ENCODE measurements at regions not wholly inside any gene's neighbourhood (a gene's known extent, or its start where the extent isn't known, plus 50 kb on each side); places are given as distances from the start of the nearest gene placed in this dataset.

GRCh38 chr1:200354243-200354642 is 55.6 kb downstream of the ZNF281 start:
- DNase-seq = peak; percentile 83 to 94

GRCh38 chr1:200353232-200353631 is 56.6 kb downstream of the ZNF281 start:
- DNase-seq = no peak

- DNase-seq = peak; percentile 67
Observed at GRCh38 chr1:200351826-200352549, 57.8 kb downstream of the ZNF281 start.

- DNase-seq = no peak
Observed at GRCh38 chr1:200351425-200351824, 58.4 kb downstream of the ZNF281 start.

- peak; percentile 79 to 82 for DNase-seq
Observed at GRCh38 chr1:200346700-200347099, 63.1 kb downstream of the ZNF281 start.

GRCh38 chr1:200345520-200345919 is 64.3 kb downstream of the ZNF281 start:
- no peak for DNase-seq

GRCh38 chr1:200343874-200344273 is 66.0 kb downstream of the ZNF281 start:
- DNase-seq = no peak

- DNase-seq = no peak
Observed at GRCh38 chr1:200342511-200343311, 67.1 kb downstream of the ZNF281 start.

GRCh38 chr1:200338451-200338850 is 71.4 kb downstream of the ZNF281 start:
- no peak for DNase-seq

- DNase-seq = no peak
Observed at GRCh38 chr1:200337831-200338230, 72.0 kb downstream of the ZNF281 start.

- peak in 1 of 2 donors; percentile 21 for DNase-seq
Observed at GRCh38 chr1:200337410-200337809, 72.4 kb downstream of the ZNF281 start.

GRCh38 chr1:200336901-200337391 is 72.9 kb downstream of the ZNF281 start:
- no peak for DNase-seq

- DNase-seq = no peak
Observed at GRCh38 chr1:200336101-200336845, 73.6 kb downstream of the ZNF281 start.

GRCh38 chr1:200334661-200335256 is 75.1 kb downstream of the ZNF281 start:
- DNase-seq = no peak

- DNase-seq = no peak
Observed at GRCh38 chr1:200333329-200333728, 76.5 kb downstream of the ZNF281 start.

GRCh38 chr1:200332716-200333115 is 77.1 kb downstream of the ZNF281 start:
- DNase-seq = no peak

- no peak for DNase-seq
Observed at GRCh38 chr1:200330741-200331428, 79.0 kb downstream of the ZNF281 start.

GRCh38 chr1:200329208-200329882 is 80.5 kb downstream of the ZNF281 start:
- DNase-seq = no peak

GRCh38 chr1:200328379-200328778 is 81.5 kb downstream of the ZNF281 start:
- DNase-seq = no peak

GRCh38 chr1:200323856-200324400 is 85.9 kb downstream of the ZNF281 start:
- DNase-seq = no peak

GRCh38 chr1:200319148-200319547 is 90.7 kb downstream of the ZNF281 start:
- DNase-seq = peak; percentile 18 to 38

All from inflammatory macrophage (primary cell).